ENCODE measurements at regions not wholly inside any gene's neighbourhood (a gene's known extent, or its start where the extent isn't known, plus 50 kb on each side); places are given as distances from the start of the nearest gene placed in this dataset.
"Not testable (repeated sequence)": the region's sequence is repeated elsewhere in the genome, so short reads cannot be mapped to it uniquely, and the experiment has no call there.

GRCh38 chr2:226536410-226536809, 263.2 kb downstream of the IRS1 start:
- no peak for DNase-seq (ENCODE audit: low read depth in 1 of 2, low spot score in 1 of 2)
- TF ChIP-seq CTCF (IDR thresholded peaks at IDR 0.05; ENCODE audit: low read depth, low read length) = no peak
- Histone ChIP-seq H3K4me3 (no peak overlapping the region), H3K9me3 (ENCODE audit: low read depth) (no peaks in the 10 kb centered on the region), H3K27ac (no peak overlapping the region), H3K36me3 (no peaks in the 10 kb centered on the region), H3K4me1 (ENCODE audit: low read depth) (peaks cover 4% of the 10 kb centered on the region), H3K27me3 (no peaks in the 10 kb centered on the region)

GRCh38 chr2:226532976-226533375, 266.6 kb downstream of the IRS1 start:
- H3K27ac ChIP-seq; DNase-seq (ENCODE audit: low read depth in 1 of 2, low spot score in 1 of 2); H3K4me3 ChIP-seq; H3K36me3 ChIP-seq; H3K4me1 ChIP-seq (ENCODE audit: low read depth); H3K9me3 ChIP-seq (ENCODE audit: low read depth); H3K27me3 ChIP-seq: not testable (repeated sequence)

- Histone ChIP-seq H3K36me3 (no peaks in the 10 kb centered on the region), H3K27ac (no peak overlapping the region), H3K4me1 (ENCODE audit: low read depth) (no peaks in the 10 kb centered on the region), H3K4me3 (no peak overlapping the region), H3K27me3 (no peaks in the 10 kb centered on the region), H3K9me3 (ENCODE audit: low read depth) (no peaks in the 10 kb centered on the region)
- no peak for DNase-seq (ENCODE audit: low read depth in 1 of 2, low spot score in 1 of 2)
- no peak for TF ChIP-seq CTCF (IDR thresholded peaks at IDR 0.05; ENCODE audit: low read depth, low read length)
These were observed 268.4 kb downstream of the IRS1 start for GRCh38 chr2:226531061-226531810.

- H3K4me1 ChIP-seq (ENCODE audit: low read depth) = no peaks in the 10 kb centered on the region
- no peaks in the 10 kb centered on the region for H3K9me3 ChIP-seq (ENCODE audit: low read depth)
- H3K27me3 ChIP-seq = no peaks in the 10 kb centered on the region
- no peaks in the 10 kb centered on the region for H3K36me3 ChIP-seq
- no peak for TF ChIP-seq CTCF (IDR thresholded peaks at IDR 0.05; ENCODE audit: low read depth, low read length)
- H3K27ac ChIP-seq = no peak overlapping the region
- H3K4me3 ChIP-seq = no peak overlapping the region
- no peak for DNase-seq (ENCODE audit: low read depth in 1 of 2, low spot score in 1 of 2)
These were observed 270.1 kb downstream of the IRS1 start for GRCh38 chr2:226529556-226529955.

GRCh38 chr2:226526716-226527115, 272.9 kb downstream of the IRS1 start:
- Histone ChIP-seq H3K27ac (no peak overlapping the region), H3K4me3 (no peak overlapping the region), H3K4me1 (ENCODE audit: low read depth) (no peaks in the 10 kb centered on the region), H3K27me3 (no peaks in the 10 kb centered on the region), H3K9me3 (ENCODE audit: low read depth) (no peaks in the 10 kb centered on the region), H3K36me3 (no peaks in the 10 kb centered on the region)
- no peak for TF ChIP-seq CTCF (IDR thresholded peaks at IDR 0.05; ENCODE audit: low read depth, low read length)
- no peak for DNase-seq (ENCODE audit: low read depth in 1 of 2, low spot score in 1 of 2)

GRCh38 chr2:226524381-226524843, 275.2 kb downstream of the IRS1 start:
- no peak overlapping the region for H3K4me3 ChIP-seq
- no peak overlapping the region for H3K27ac ChIP-seq
- no peaks in the 10 kb centered on the region for H3K9me3 ChIP-seq (ENCODE audit: low read depth)
- TF ChIP-seq CTCF (IDR thresholded peaks at IDR 0.05; ENCODE audit: low read depth, low read length) = no peak
- no peaks in the 10 kb centered on the region for H3K27me3 ChIP-seq
- no peaks in the 10 kb centered on the region for H3K4me1 ChIP-seq (ENCODE audit: low read depth)
- peak in 1 of 2 donors; percentile 84 for DNase-seq (ENCODE audit: low read depth in 1 of 2, low spot score in 1 of 2)
- H3K36me3 ChIP-seq = no peaks in the 10 kb centered on the region

All from cardiac muscle cell (in vitro differentiated cells and primary cell).